HUDEP-2 (cell line): ENCODE measurements at regions not wholly inside any gene's neighbourhood (a gene's known extent, or its start where the extent isn't known, plus 50 kb on each side); places are given as distances from the start of the nearest gene placed in this dataset.

Experiments used
- DNase-seq, 76 experiments: peaks; one replicate each; lab custom pipeline; 2025; ENCODE audit not compliant: unreplicated experiment in 76 of 76; lab: John Stamatoyannopoulos, UW

DNA sequence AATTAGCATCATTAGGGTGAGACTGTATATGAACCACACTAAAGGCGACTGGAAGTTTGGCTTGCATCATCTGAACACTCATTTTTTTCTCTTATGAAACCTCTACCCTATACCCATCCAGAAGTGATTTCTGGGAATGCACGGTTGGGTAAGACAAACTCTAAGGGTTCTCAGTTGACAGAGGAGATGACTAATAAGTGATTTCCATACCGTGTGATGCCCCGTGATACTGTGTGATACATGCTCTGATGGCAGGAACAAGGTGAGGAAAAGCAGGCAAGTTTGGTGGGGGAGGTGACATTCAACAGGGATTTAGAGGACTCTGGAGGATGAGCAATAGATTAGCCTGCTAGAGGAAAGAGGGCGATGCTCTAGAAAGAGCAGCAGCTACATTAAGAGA, 156.4 kb upstream of the CCL2 start:
- DNase-seq = no peak

DNA sequence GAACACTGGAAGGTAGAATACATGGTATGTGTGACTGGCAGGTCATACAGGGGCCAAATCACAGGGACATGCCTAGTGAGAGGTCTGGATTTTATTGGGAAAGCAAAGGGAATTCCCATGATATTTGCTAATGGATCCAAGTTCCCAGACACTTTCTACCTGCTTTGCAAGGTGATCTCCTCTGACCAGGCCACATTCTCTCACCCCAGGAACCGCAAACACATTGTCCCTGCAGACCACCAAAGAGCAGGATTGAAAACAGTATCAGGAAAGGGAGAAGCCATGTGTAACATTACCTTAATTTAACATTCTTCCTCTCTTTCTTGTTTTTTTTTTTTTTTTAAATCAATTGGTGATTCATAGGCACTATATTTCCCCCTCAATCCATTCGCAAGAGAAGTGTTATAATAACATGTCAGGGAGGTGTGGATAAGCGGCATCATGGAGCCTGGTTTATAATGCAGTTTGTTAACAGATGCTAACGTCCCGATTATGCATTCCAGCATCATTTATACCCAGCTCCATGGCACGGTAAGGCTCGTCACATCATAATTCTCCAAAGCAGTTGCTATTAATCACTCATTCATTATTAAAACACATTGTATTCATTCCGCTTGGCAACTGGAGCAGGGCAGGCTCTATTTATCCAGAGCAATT, 155.1 kb upstream of the CCL2 start:
- DNase-seq = no peak

DNA sequence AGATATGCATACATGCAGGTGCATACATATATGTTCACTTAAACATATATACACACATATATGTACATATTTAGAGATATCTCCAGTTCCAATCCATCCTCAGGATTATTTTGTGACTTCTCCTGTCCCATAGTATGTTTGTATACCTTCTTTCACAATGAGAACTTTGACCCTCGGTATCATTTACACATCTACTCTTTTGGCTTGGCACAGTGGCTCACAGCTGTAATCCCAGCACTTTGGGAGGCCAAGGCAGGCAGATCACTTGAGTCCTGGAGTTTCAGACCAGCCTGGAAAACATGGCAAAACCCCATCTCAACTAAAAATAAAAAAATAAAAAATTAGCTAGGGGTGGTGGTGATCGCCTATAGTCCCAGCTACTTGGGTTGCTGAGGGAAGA, 148.1 kb upstream of the CCL2 start:
- DNase-seq = no peak

DNA sequence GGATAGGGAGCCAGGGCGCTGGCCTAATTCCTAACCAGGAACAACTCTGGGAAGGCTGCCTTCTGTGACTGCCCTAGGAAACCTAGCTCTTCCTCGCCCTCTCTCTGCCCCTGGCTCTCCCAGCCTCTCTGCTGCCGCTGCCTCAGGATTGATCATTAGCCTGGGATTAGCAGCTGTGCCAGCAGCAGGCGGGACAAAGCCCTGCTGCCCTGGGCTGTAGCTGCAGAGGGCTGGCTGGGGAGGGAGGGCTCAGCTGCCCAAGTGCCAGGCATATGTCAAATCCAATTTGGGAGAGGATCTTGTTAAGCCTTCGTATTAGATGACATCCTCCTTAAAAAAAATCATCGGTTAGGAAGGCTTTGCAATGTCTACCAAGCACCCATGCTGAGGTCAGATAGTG, 144.8 kb upstream of the CCL2 start:
- DNase-seq = no peak

DNA sequence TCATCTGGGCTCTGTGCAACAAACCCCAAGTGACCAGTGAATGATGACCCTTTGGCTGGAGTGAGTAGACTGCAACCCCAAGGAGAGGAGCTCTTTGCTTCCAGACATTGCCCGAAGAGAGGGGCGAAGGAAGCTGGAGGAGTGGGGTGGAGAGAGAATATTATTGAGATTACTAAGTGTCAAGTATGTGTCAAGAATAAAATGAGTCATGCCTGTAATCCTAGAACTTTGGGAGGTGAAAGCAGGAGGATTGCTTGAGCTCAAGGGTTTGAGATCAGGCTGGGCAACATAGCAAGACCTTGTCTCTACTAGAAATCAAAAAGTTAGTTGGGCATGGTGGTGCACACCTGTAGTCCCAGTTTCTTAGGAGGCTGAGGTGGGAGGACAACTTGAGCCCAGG, 142.0 kb upstream of the CCL2 start:
- no peak for DNase-seq

DNA sequence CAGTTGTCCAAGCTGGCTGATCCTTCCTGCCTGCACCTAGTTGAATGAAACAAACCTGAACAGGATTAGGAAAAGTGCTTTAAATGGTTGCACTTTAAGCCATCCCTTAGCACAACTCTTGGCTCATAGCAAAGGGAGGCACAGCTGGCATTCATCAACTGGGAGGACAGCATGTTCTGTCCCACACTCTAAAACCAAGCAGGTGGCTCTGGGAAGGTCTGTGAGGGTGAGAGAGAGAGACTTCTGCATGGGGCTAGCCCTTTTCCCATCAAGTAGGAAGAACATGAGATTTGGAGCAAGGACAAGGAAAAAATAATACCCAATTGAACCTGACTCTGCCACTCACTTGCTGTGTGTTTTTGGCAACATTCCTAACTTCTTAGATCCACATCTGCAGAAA, 140.9 kb upstream of the CCL2 start:
- DNase-seq = no peak

DNA sequence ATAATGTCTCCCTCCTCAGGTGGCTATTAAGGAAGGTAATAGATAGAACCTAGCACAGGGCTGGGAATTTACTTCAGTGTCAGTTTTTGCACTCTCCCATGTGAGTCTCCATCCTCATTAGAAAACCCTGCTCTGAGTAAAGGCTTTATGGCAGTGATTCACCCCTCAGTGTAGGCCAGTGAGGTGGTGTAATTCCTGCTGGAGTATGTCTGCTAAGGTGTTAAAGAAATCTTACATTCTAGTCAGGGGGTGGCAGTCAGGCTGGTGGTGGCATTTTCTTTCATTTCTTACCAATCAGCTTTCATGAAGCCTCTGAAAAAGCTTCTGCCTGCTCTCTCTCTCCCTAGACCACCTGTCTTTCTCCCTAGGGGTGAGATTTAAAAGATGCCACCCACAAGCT, 138.8 kb upstream of the CCL2 start:
- DNase-seq = no peak

DNA sequence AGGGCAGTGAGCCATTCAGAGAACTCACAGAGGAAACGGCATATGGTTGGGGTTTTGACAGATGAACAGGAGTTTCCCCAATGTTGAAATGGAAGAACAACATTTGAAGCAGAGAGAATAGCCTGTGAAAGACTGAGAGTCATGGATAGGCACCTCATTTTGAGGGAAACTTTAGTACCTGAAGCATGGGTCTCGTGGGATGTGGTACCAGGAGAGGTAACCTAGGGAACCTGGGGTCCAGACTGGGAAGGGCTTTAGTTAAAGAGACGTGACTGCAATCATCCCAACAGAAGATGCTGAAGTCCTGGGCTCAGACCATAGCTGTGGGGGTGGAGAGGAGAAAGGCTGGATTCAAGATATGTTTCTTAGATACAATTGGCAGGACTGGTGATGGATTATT, 137.8 kb upstream of the CCL2 start:
- no peak for DNase-seq

DNA sequence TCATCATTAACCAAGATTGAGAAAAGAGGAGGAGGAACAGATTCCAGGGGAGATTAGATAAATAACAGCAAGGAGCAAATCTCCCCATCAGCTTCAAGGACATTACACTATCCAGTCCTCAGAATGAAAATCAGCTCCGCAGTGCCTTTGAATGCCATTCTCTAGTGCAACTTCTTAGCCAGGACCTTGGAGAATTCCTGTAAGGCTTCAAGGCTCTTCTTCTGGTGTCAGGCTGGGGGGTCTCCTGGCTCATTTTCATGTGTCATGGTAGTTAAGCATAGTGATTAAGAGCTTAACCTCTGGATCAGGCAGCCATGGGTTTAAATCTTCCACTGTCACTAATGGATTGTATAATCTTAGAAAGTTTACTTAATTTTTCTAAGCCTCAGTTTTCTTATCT, 137.3 kb upstream of the CCL2 start:
- no peak for DNase-seq

DNA sequence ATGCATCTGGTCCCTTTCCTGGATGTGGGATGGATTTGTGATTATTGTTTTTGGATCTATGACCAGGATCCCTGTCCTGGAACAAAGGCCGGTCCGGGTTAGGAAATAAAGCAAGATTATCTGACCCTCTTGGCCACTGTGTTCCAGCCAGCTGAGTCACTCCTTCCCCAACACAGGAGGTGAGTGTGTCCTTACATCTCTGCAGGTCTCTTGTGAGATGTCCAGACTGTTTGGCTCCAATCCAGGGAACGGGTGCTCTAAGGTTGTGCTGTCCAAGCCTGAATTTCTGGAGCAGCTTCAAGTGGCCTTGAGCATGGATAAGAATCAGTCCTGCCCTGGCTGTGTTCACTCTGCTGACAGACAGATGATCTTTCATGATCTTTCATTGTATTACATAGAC, 136.5 kb upstream of the CCL2 start:
- DNase-seq = no peak

DNA sequence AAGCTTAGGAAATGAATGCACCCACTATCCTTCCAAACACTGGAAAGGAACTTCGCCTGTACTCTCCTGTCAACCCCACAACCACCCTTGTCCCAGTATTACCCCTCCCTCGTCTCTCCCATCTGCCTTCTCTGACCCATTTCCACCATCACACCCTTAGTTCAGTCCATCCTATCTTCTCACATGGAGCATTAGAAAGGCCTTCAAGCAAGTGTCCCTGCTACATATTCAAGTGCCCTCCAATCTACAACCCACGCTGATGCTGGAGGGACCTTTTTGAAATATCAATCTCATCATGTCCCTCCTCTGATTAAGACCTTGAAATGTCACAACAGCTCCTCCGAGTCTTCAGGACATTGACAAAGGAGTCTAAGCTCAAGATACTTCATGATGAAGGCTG, 133.8 kb upstream of the CCL2 start:
- DNase-seq = no peak

DNA sequence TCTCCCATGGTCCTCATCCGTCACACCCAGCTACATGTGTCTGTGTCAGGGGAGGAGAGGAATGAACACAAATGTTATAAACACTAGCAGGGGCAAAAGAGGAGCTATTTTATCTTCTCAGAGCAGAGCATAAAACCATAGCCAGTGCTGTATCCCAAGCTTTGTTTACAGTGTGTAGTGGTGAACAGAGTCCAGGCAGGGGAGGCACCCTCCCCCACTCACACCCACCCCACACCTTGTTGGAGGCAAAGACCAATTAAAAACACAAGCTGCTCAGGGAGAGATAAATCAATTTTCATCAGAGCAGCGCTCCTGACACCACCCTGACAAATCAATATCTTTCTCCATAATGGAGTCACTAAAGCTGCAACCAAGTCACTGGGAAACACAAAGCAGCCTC, 132.6 kb upstream of the CCL2 start:
- DNase-seq = no peak

DNA sequence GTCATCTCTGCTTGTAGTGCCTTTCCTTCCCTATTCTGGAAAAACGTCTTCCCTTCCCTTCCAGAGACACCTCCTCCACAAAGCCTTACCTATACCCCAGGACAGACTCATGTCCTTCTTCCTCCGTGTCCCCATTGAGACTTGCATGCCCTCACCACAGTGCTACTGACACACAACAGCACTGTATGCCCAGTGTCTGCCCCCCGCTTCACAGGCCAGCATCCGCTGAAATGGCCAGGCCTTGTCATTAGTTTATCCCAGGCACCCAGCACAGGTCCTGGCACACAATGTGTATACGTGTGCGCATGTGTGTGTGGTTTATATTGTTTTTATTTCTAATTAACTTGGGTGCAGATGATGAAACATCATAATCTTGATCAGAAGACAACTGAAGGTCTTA, 130.1 kb upstream of the CCL2 start:
- DNase-seq = no peak

DNA sequence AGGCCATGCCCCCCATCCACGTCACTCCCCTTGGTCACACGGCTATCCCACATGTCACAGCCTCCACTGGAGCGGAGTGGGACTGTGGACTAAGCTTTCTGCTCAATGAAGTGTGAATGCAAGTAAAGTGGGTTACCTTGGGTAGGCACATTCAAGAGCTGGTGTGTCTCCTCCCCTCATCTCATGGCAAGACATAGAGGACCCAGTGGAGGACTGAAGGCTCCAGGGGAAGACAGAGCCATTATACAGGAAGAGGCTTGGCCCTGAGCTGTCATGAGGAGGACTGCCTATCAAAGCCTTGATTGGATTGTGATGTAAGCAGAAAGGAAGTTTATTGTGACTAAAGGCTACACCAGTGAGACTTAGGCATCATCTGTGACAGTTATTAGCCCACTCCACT, 129.2 kb upstream of the CCL2 start:
- DNase-seq = no peak

DNA sequence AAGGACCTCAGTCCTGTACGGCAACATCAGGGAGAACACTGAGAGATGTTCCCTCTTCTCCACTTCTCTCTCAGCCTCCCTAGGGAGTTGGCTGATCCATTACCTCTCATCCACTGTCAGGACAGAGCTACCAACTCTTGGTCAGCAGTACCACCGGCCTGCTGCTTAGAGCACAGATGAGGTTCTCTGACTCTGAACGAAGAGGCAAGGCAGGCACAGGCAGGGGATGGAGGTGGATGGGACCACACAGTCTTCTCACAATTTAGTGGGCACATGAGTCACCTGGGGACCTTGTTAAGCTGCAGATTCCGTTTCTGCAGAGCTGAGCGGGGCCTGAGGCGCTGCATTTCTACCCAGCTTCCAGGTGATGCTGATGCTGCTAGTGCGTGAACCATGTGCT, 128.6 kb upstream of the CCL2 start:
- DNase-seq = no peak

DNA sequence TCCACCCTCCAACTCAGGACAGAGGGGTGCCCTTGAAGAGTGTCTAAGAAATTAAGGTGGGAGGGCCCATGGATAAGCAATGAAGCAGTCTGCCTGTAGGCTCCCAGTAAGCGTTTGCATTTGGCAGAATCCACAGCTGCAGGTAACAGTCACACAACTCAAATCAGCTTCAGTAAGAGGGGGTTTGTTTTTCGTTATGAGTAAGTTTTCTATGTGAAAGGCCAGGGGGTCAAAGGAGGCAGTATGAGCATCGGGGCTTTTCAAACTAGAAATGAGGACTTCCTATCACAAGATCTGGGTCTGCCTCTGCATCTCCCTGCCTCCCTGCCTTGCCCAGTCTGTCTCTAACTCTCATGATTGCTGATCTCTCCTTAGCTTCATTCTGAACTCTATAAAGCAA, 128.1 kb upstream of the CCL2 start:
- no peak for DNase-seq

DNA sequence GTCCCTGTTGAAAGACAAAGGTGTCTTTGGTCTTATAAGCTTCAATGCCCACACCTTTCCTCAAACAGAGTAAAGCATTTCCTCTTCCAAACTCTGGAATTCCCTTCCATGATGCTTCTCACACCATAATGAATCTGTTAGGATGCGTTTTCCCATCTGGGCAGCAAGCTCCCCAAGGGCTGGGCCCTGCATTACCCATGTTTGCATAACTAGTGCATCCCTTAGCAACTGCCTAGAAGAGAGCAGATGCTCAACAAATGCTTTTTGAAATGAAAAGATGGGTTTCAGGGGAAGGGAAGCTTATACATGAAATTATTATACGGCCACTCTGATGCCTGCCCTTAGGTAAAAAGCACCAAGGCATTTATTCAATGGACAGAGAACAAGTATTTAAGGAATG, 124.5 kb upstream of the CCL2 start:
- no peak for DNase-seq

DNA sequence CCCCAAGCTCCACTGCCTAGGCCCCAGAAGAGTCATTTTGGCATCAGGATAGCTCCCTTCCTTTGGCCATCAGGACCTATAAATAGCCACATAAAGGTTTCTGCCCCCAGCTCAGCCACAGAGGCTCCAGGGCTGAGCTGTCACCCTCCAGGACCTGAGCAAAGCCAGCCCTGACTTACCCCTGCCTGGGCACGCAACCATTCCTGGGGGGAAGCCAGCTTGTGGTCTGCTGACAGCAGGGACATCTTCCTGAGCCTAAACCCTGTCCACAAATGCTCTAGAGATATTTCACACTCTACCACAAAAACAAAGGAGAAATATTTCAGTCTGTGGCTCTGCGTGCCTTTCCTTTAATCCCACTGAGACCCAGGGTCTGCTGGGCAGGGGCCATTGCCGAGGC, 123.7 kb upstream of the CCL2 start:
- no peak for DNase-seq

DNA sequence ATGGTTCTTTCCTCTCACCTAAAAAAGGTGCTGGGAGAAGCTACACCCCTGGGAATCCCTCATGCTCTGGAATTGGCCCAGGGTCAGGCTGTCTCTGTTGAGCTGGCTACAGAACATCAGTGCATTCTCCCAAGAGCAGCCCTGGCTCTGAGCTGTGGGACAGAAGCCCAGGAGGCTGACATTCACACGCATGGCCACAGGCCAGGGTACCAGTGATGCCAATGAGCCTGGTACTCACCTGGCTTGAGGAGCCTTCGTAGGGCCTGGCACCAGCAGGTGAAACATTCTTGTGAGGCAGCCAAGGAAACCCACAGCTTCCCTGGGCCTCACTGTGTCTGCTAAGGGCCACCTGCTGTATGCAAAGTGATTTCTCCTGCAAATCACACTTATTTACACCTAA, 121.7 kb upstream of the CCL2 start:
- DNase-seq = no peak

DNA sequence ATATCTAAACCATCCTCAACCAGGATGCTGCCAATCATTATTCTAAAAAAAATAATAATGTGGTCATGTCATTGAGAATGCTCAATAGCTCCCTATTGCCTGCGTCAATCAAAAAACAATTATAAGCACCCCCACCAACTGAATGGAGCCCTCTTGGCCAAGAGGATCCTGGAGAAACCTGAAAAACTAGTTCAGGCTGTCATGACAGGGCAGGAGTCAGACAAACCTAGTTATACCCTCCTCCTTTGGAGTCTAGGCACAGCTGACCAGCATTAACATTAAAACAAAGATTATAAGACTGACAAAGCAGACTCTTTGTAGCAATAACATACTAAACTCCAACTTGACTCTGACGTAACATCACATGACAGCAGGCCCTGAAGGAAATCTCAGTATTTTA, 119.2 kb upstream of the CCL2 start:
- DNase-seq = no peak

DNA sequence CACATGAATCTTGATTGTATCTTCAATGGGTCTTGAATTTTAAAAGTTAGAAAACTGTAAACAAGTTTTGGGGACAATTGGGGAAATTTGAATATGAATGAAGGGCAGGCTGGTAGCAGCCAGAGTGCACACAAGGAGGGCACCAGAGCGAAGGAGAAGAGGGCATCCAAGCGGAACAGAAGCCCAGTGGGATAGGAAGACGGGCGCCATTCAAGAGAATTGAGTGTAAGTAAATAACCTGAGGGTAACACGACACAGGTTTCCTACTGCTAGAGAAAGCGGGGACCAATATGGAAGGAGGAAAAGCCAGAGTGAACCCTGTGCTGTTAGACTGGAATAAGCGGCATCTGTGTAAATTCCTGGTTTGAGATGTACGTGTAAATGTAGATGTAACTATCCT, 115.1 kb upstream of the CCL2 start:
- DNase-seq = no peak

DNA sequence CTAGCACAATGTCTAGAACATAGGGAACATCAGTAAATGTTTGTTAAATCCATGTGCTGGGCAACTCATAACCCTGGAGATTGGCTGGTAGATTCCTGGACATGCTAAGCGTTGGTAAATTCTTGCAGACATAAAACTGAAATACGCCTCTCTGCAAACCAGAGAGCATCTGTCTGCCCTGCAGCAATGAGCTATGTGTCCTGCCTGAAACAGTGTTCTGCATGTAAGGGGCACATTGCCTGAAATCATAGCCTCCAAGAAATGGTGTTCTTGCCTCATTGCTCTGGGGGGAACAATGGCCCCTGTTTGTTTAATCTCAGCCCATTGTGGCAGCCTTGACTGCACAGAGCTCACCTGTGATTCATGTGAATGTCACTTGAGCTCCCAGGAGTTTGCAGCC, 113.5 kb upstream of the CCL2 start:
- no peak for DNase-seq

DNA sequence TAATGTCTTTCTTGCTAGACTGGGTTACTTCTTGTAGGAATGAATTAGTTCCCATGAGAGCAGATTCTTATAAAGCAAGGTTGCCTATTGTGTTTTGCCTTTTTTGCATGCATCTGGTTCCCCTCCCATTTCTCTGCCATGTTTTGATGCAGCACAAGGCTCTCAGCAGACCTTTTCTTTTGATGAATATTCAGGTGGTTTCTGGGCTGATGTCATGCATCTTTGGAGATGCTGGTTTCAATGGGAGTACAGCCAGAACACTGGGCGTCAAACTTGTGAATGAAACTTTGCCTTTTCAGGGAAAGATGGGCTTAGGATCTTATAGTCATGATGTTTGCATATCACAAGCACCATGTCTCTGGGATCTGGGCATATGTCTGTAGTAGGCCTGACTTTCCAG, 111.7 kb upstream of the CCL2 start:
- DNase-seq = no peak
